ENCODE measurements at regions not wholly inside any gene's neighbourhood (a gene's known extent, or its start where the extent isn't known, plus 50 kb on each side); places are given as distances from the start of the nearest gene placed in this dataset.

- TF ChIP-seq CTCF (IDR thresholded peaks at IDR 0.05; ENCODE audit: low read length): no peak
- TF ChIP-seq EZH2 (IDR thresholded peaks at IDR 0.05; ENCODE audit: borderline replicate concordance, low read length): no peak
These were observed 245.8 kb downstream of the JRKL start for GRCh38 chr11:96635655-96636054.
